GM12891 (cell line): ENCODE measurements at regions not wholly inside any gene's neighbourhood (a gene's known extent, or its start where the extent isn't known, plus 50 kb on each side); places are given as distances from the start of the nearest gene placed in this dataset.
A peak's percentile ranks its signal among the peaks of the same experiment; 100 is the strongest.

Experiments
- DNase-seq: peaks from one replicate; pipeline ENCODE4 v3.0.0; 2011; ENCODE audit warnings: low spot score; ENCODE audit not compliant: insufficient read length
- FAIRE-seq: peaks from 2 replicates; lab custom pipeline; 2011; peaks lifted over from hg19 to GRCh38; lab: Jason Lieb, UNC
- PAX5 ChIP-seq: IDR thresholded peaks from 2 replicates; pipeline ENCODE4 v1.6.1; 2011; ENCODE audit warnings: low read length, moderate library complexity, mild to moderate bottlenecking; ENCODE audit not compliant: insufficient read depth, severe bottlenecking
- POLR2A ChIP-seq: IDR thresholded peaks from 2 replicates; pipeline ENCODE4 v1.6.1; 2011; ENCODE audit warnings: low read depth, low read length, control low read depth
- POLR2AphosphoS5 ChIP-seq: IDR thresholded peaks from 2 replicates; pipeline ENCODE4 v1.6.1; 2011; ENCODE audit warnings: low read depth, low read length, control low read depth
- POU2F2 ChIP-seq: IDR thresholded peaks from 2 replicates; pipeline ENCODE4 v1.6.1; 2011; ENCODE audit warnings: low read depth, mild to moderate bottlenecking, control low read depth, low read length, moderate library complexity
- SPI1 ChIP-seq: IDR thresholded peaks from 2 replicates; pipeline ENCODE4 v1.6.1; 2011; ENCODE audit warnings: low read depth, low read length, control low read depth
- TAF1 ChIP-seq: IDR thresholded peaks from 2 replicates; pipeline ENCODE4 v1.6.1; 2011; ENCODE audit warnings: low read depth, low read length, control low read depth

DNA sequence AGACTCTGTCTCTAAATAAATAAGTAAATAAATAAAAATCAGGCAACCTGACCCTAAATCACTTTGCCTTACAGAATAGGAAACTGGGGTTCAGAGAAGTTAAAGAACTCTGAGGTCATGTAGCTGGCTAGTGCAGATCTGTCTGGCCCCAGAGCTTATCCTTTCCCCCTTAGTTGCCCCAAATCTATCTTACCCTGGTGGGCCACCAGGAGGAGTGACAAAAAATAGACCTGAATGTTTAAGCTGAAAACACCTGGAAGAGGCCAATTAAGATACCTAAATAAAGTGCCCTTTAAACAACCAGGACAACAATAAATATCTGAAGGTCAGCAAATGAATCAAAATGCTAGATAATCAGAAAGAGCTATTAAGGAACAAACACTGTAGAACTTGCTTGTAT is 59.7 kb downstream of the TEX35 start:
- no peak for DNase-seq
- FAIRE-seq: no peak
- TF ChIP-seq TAF1: no peak

DNA sequence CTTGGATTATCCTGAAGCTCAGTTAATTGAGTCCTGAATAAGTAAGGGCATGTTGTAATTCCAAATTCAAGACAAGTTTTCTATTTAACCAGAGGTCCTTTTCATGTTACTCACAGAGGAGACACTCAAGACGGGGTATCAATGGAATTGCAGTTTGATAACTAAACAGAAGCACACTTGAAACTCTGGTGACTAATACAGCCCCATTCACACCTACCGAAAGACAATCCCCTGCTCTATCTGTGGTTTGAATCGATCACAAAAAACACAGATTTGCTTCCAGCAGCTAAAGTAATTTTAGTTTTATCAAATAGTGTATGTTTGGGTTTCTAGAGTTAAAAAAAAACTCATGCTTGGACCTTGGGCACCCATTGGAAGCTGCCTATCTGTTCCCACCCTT is 60.4 kb downstream of the TEX35 start:
- TF ChIP-seq POLR2A (no peak), POLR2AphosphoS5 (no peak), POU2F2 (no peak), PAX5 (no peak), SPI1 (no peak), TAF1 (no peak)
- FAIRE-seq (no peak), DNase-seq (no peak)

DNA sequence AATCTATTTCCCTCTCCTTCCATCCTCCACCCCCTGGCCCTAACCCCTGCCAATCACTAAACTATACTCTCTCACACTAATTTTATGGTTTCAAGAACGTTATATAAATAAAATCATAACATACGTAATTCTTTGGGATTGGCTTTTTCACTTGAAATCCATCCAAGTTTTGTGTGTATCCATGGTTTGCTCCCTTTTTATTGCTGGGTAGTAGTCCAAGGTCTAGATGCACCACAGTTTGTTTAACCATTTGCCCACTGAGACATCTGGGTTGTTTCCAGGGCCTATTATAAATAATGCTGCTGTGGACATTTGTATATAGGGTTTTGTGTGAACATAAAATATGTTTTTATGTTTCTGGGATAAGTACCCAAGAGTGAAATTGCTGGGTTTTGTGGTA is 61.4 kb downstream of the TEX35 start:
- TF ChIP-seq PAX5 (no peak), SPI1 (no peak), POLR2A (no peak), TAF1 (no peak), POU2F2 (no peak), POLR2AphosphoS5 (no peak)
- DNase-seq: no peak
- no peak for FAIRE-seq

DNA sequence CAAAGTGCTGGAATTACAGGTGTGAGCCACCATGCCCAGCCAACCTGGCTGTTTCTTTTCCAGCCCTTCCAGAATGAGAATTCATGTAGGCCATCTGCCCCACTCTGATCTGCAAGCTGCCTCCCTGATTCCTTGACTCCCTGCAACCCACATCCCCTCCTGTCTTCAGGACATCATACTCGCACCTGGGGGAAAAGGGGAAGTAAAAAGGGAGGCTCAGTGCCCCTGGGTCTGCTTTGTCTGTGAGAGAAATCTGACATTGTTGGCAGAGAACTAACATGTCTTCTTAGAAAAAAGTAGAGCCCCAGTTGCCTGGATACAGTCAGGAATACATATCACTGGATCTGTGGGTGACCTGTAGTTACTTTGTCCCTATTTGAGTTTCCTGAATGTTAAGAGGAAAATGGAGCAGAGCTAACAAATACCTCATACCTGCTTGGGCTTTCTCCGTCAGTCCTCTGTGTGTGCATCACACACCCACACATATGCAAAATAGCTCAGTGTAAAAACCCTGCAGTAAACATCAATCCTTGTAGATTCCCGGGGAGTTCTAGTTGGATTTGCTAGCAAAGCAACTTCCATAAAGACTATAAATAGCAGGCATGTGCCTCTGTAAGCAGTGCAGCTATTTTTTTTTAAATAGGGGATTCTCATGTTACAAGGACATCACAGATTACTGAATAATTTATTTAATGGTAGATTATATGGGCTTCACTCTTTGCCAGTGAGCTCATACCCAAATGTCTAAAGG is 62.9 kb downstream of the TEX35 start:
- FAIRE-seq: peak; percentile 26
- TF ChIP-seq TAF1 (no peak), POU2F2 (peak; percentile 89; the same call in 1 of the 2 replicates)
- DNase-seq: no peak

DNA sequence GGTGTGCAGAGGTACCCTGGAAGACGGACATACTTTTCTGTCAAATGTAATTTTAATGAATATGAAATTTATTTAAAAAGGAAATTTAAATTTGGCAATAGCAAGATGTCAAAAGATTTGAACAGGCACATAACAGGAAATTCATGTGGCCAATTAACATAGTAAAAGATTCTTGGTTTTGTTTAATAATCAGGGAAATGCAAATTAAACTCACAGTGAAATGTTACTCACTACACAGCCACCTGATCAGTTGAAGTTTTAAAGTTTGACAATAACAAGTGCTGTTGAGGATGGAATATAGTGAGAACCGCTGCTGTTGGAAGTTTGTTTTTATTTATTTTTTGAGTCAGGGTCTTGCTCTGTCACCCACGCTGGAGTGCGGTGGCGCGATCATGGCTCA is 63.9 kb downstream of the TEX35 start:
- TF ChIP-seq POU2F2: no peak
- TF ChIP-seq TAF1: no peak
- TF ChIP-seq POLR2A: no peak
- no peak for TF ChIP-seq SPI1
- TF ChIP-seq PAX5: no peak
- DNase-seq (no peak), FAIRE-seq (no peak)

DNA sequence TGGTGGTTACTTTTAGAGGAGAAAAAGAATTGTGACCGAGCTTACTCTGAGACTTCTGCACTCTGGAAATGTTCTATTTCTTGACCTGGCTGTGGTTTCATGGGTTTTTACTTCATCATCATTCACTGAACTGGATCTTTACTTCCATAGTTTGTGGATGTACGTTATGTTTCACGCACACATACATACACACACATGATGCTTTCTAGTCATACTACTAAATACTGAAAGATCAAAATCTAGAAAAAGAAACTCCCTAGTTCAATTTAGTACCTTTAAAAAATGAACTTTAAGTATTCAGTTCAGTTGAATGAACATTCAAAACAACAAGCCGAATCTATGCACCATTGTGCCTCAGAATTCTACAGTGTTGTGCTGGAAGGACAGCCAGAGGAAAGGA is 65.0 kb downstream of the TEX35 start:
- TF ChIP-seq SPI1 (no peak), PAX5 (no peak), POLR2AphosphoS5 (no peak)
- no peak for FAIRE-seq
- no peak for DNase-seq

DNA sequence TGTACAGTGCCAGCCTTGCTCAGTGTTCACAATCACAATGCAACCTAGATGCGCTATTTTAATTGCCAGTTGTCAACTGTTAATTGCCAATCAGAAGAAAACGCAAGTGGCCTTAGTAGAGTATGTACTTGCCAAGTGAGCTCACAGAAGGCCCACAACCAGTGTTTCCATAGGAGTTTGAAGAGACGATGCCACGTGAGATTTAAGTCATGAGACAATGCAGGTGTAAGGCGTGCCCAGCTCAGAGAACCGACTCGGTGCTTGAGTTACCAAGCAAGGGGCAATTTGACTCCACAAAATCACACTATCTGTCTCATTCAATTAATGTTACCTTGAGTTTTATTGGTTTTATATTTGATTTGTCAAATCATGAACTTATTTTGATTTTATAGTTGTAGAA is 65.6 kb downstream of the TEX35 start:
- no peak for TF ChIP-seq POLR2A
- TF ChIP-seq SPI1: no peak
- TF ChIP-seq POLR2AphosphoS5: no peak
- no peak for TF ChIP-seq TAF1
- no peak for TF ChIP-seq PAX5
- no peak for TF ChIP-seq POU2F2
- FAIRE-seq (no peak), DNase-seq (no peak)

DNA sequence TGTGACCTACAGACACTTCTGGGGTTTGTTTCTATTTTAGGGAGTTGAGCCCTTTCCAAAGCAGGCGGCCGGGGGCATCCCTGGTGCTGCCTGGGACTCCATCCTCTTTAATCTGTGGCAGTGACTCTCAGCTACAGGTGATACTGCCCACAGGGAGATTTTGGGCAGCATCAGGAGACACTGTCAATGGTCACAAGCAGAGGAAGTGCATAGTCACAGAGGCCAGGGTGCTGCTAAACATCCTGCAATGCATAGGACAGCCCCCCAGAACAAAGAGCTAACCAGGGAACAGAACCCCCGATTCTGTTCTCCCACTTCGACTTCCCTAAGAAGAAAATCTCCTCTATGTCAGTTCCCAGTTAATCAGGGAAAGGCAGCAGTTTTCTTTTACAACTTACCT is 66.2 kb downstream of the TEX35 start:
- DNase-seq (no peak), FAIRE-seq (no peak)
- TF ChIP-seq SPI1 (peak; percentile 31; the same call in 1 of the 2 replicates), POLR2A (no peak)

DNA sequence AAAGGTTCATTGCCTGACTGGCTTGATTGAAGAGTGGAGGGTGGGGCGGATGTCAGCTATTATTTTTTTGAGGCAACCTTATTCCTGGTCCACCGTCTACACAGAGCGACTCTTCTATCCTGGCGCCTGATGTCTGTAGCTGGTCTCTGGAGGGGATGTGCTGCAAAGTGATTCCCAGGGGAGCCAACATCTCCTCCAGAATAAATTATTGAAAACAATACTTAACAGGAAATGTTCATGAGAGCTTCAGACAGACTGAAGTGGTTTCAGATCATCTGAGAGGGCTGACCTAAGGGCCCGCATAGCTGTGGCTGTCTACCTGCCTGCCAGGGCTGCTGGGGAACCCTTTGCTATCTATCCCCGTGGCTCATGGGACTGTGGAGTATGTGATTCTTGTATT is 66.7 kb downstream of the TEX35 start:
- TF ChIP-seq POLR2A (no peak), TAF1 (no peak), SPI1 (no peak), PAX5 (no peak), POLR2AphosphoS5 (no peak), POU2F2 (no peak)
- FAIRE-seq (peak; percentile 78), DNase-seq (no peak)

DNA sequence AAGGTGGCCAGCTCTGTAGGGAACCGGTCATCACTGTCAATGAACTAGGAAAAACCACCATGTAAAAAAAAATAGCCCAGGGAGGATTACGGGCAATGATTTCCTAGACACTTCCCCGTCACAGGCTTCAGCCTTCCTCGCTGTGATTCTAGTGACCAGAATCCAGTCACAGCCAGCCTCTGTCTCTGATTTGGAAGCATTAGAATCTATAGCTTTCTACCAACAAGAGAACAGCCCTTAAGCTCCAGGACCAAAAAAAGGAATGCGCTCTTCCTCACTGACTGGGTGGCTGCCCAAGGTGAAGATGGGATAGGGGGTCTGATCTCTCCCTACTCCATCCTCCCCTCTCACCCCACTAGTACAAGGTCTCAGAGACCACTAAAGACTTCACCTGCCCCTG is 67.2 kb downstream of the TEX35 start:
- FAIRE-seq (no peak), DNase-seq (no peak)
- TF ChIP-seq POLR2A (no peak), PAX5 (no peak), POLR2AphosphoS5 (no peak), TAF1 (no peak), SPI1 (no peak), POU2F2 (no peak)

DNA sequence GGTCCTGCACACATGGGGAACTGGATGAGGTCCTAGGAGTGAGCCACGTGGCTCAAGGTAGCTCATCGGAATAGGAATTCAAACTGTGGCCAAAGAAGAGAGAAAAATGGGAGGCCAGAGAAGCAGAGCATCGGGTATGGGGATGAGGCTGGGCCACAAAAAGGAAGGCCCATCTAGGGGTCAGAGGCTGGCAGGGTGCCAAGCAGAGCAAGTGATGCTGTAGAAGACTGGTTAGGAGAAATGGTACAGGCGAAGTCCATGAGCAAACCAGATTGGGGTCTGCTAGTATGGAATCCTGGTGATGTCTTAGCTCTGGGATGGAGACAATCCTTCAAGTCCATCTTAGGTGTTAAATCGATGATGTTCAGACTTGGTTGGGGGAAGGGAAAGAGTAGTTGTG is 68.0 kb downstream of the TEX35 start:
- FAIRE-seq: no peak
- TF ChIP-seq POU2F2 (no peak), POLR2A (no peak)
- no peak for DNase-seq
